GM12891 (cell line): ENCODE measurements at regions not wholly inside any gene's neighbourhood (a gene's known extent, or its start where the extent isn't known, plus 50 kb on each side); places are given as distances from the start of the nearest gene placed in this dataset.

Experiments used
- POLR2A ChIP-seq: IDR thresholded peaks from 2 replicates; pipeline ENCODE4 v1.6.1; 2011; ENCODE audit warnings: low read depth, low read length, control low read depth
- TAF1 ChIP-seq: IDR thresholded peaks from 2 replicates; pipeline ENCODE4 v1.6.1; 2011; ENCODE audit warnings: low read depth, low read length, control low read depth

DNA sequence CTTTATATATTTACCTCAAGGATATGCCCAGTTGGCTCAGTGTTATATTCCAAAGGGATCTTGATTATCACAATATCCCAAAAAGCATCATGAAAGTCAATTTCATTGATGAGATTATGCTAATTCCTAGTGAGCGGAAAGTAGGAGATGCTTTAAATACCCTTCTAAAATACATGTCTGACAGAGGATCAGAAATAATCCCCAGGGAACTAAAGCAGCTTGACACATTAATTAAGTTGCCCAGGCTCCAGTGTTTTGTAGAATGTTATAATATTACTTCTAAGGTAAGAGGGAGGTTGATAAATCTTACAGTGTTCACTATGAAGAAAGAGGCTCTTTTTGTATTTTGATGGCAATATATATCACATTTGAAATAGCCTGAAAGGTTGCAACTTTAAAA lies 767.5 kb upstream of the ROBO1 start:
- TF ChIP-seq TAF1 (no peak), POLR2A (no peak)
